ENCODE measurements at regions not wholly inside any gene's neighbourhood (a gene's known extent, or its start where the extent isn't known, plus 50 kb on each side); places are given as distances from the start of the nearest gene placed in this dataset.

DNA sequence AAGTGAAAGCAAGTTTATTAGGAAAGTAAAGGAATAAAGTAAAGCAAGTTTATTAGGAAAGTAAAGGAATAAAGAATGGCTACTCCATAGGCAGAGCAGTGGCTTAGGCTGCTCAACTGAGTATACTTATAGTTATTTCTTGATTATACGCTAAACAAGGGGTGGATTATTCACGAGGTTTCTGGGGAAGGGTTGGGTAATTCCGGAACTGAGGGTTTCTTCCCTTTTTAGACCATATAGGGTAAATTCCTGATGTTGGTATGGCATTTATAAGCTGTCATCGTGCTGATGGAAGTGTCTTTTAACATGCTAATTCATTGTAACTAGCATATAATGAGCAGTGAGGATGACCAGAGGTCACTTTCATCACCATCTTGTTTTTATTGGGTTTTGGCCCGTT lies 194.3 kb downstream of the DLEU7 start:
- Histone ChIP-seq H3K27me3 (ENCODE audit: insufficient read depth, low read length) (no peaks in the 10 kb centered on the region), H2BK20ac (ENCODE audit: low read depth, low read length, poor library complexity, severe bottlenecking) (no peak overlapping the region), H4K91ac (ENCODE audit: insufficient read length, low read depth, low read length) (no peak overlapping the region), H2BK15ac (ENCODE audit: low read depth, low read length) (no peak overlapping the region), H4K5ac (ENCODE audit: insufficient read length, low read depth, low read length) (no peak overlapping the region), H4K8ac (replicated peaks; ENCODE audit: insufficient read length, low read depth, low read length) (no peak overlapping the region), H3T11ph (ENCODE audit: low read length) (no peak overlapping the region), H3K56ac (ENCODE audit: insufficient read length, low read depth, low read length) (no peak overlapping the region), H2BK5ac (ENCODE audit: insufficient read length, low read length) (no peak overlapping the region), H3K18ac (ENCODE audit: insufficient read length, low read depth, low read length) (no peak overlapping the region), H3K4me2 (ENCODE audit: insufficient read depth, insufficient read length, low read length) (no peak overlapping the region), H4K20me1 (ENCODE audit: control insufficient read depth, insufficient read depth, insufficient read length) (no peaks in the 10 kb centered on the region), H3K79me2 (ENCODE audit: insufficient read depth, low read length) (no peaks in the 10 kb centered on the region), H3K4me1 (ENCODE audit: insufficient read depth, low read length) (no peaks in the 10 kb centered on the region), H3K9me3 (ENCODE audit: control insufficient read depth, low read depth, low read length) (no peaks in the 10 kb centered on the region), H2BK12ac (ENCODE audit: insufficient read length, low read depth, low read length) (no peak overlapping the region), H3K14ac (ENCODE audit: insufficient read depth, low read length) (no peak overlapping the region), H2BK120ac (ENCODE audit: low read depth, low read length, poor library complexity, severe bottlenecking) (no peak overlapping the region), H3K27ac (ENCODE audit: insufficient read length, low read depth, low read length) (no peak overlapping the region), H2AK5ac (ENCODE audit: insufficient read length, low read length) (no peak overlapping the region), H3K23me2 (ENCODE audit: insufficient read length, low read depth, low read length, poor library complexity, severe bottlenecking) (no peaks in the 10 kb centered on the region), H2AFZ (ENCODE audit: low read length) (no peak overlapping the region), H3K9ac (ENCODE audit: extremely low read depth, insufficient read length, low read length) (no peak overlapping the region), H3K23ac (ENCODE audit: insufficient read length, low read depth, low read length) (no peak overlapping the region), H3K79me1 (ENCODE audit: insufficient read depth, low read depth, low read length, poor library complexity, severe bottlenecking) (no peaks in the 10 kb centered on the region), H3K4ac (ENCODE audit: low read depth, low read length) (no peak overlapping the region)
- no peak for DNase-seq
- H3K27me3 Mint-ChIP-seq (ENCODE audit: low read depth) = no peaks in the 10 kb centered on the region
- H3K4me1 Mint-ChIP-seq = peaks cover 0 to 5% of the 10 kb centered on the region in 2 experiments; a peak in 1 of 4 replicates
- TF ChIP-seq, protein P1, sequence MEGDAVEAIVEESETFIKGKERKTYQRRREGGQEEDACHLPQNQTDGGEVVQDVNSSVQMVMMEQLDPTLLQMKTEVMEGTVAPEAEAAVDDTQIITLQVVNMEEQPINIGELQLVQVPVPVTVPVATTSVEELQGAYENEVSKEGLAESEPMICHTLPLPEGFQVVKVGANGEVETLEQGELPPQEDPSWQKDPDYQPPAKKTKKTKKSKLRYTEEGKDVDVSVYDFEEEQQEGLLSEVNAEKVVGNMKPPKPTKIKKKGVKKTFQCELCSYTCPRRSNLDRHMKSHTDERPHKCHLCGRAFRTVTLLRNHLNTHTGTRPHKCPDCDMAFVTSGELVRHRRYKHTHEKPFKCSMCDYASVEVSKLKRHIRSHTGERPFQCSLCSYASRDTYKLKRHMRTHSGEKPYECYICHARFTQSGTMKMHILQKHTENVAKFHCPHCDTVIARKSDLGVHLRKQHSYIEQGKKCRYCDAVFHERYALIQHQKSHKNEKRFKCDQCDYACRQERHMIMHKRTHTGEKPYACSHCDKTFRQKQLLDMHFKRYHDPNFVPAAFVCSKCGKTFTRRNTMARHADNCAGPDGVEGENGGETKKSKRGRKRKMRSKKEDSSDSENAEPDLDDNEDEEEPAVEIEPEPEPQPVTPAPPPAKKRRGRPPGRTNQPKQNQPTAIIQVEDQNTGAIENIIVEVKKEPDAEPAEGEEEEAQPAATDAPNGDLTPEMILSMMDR (conservative IDR thresholded peaks at IDR 0.05) = no peak
- no peak overlapping the region for H3K27ac Mint-ChIP-seq
- no peak overlapping the region for H3K4me3 Mint-ChIP-seq
- no peaks in the 10 kb centered on the region for H3K9me3 Mint-ChIP-seq
- WGBS (ENCODE audit: extremely low coverage, insufficient read length, low lambda C conversion rate) = no CpG with 5 or more reads among the region's 5 CpGs
- no peaks in the 10 kb centered on the region for H3K36me3 Mint-ChIP-seq (ENCODE audit: insufficient read depth in 1 of 3, low read depth in 3 of 3)

Measured in H9 (cell line).